GM23248 (cell line): ENCODE measurements at regions not wholly inside any gene's neighbourhood (a gene's known extent, or its start where the extent isn't known, plus 50 kb on each side); places are given as distances from the start of the nearest gene placed in this dataset.

ENCODE experiments used
- EZH2 ChIP-seq: fragments of 200-600 bp; sonication (generic); IDR thresholded peaks from 2 replicates; pipeline ENCODE4 v1.6.1; 2018; ENCODE audit warnings: antibody characterized with exemption, mild to moderate bottlenecking; ENCODE audit not compliant: insufficient read depth, poor library complexity, severe bottlenecking
- EZH2phosphoT487 ChIP-seq: fragments of 200-600 bp; sonication (generic); IDR thresholded peaks from 2 replicates; pipeline ENCODE4 v1.6.1; 2018; ENCODE audit warnings: antibody characterized with exemption, moderate library complexity, mild to moderate bottlenecking, low read depth; ENCODE audit not compliant: insufficient read depth

GRCh38 chr6:169075211-169075914, 178.3 kb downstream of the THBS2 start:
- no peak for TF ChIP-seq EZH2phosphoT487
- TF ChIP-seq EZH2, result no peak
